GM19397 (cell line): ENCODE measurements at regions not wholly inside any gene's neighbourhood (a gene's known extent, or its start where the extent isn't known, plus 50 kb on each side); places are given as distances from the start of the nearest gene placed in this dataset.
A peak's percentile ranks its signal among the peaks of the same experiment; 100 is the strongest.
"Not testable (repeated sequence)": the region's sequence is repeated elsewhere in the genome, so short reads cannot be mapped to it uniquely, and the experiment has no call there.

Experiments used
- ATAC-seq: cut with Tn5 transposase; IDR thresholded peaks from one replicate; pipeline ENCODE4 v1.9.1; 2021; ENCODE audit warnings: mild to moderate bottlenecking, moderate library complexity; ENCODE audit not compliant: unreplicated experiment

DNA sequence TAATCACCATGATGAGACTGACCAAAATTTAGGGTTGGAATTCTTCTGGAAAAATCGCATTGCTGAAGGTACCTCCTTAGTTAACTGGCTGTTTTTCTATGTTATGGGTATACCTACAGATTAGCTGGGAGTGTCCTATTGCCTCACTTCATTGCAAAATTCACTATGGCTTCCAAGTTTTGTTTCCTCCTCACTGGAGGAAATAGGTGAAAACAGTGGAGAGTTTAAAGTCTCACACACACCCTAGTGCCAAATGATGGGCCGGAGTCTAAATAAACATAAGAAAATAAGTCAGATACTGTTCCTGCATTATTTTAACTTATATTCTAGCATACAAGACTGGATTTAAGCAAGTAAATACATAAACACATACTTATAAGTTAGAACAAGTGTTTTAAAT, 98.2 kb downstream of the AHR start:
- ATAC-seq, result no peak

DNA sequence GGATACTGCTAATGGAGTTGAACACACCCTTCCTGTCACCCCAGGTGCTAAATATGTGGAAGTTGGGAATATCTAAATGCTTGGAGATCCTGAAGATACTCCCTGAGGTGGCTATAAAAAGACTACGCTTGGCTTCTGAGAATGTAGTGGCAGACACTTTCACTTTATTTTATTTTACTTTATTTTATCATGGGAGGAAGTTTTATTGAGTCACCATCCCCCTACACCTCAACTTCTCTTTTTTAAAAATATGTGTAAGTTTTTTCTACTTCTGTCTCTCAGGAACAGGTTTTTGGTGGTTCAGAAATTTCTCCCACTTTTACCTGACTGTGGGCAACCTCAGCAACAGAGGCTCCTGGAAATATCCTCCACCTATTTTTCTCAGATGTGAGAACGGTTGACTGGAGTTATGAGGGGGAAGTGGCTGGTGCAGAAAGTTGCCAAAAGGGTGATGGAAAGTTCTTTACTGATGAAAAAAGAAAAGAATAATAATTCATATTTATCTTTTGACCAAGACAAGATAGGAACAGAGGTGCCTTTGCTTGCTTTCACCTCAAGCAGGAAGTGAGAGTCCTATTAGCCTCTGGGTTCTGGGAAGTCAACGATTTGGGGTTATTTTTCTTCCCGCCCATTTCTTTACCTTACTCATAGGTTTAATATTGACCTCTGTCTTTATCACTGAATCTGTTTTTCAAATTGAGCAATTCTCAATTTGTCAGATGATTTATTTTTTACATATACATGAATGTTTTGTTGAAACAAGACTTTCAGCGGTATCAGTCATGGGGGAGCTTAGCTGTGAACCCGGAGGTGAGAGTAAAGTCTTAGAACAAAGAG, 103.6 kb downstream of the AHR start:
- peak; percentile 63 for ATAC-seq

DNA sequence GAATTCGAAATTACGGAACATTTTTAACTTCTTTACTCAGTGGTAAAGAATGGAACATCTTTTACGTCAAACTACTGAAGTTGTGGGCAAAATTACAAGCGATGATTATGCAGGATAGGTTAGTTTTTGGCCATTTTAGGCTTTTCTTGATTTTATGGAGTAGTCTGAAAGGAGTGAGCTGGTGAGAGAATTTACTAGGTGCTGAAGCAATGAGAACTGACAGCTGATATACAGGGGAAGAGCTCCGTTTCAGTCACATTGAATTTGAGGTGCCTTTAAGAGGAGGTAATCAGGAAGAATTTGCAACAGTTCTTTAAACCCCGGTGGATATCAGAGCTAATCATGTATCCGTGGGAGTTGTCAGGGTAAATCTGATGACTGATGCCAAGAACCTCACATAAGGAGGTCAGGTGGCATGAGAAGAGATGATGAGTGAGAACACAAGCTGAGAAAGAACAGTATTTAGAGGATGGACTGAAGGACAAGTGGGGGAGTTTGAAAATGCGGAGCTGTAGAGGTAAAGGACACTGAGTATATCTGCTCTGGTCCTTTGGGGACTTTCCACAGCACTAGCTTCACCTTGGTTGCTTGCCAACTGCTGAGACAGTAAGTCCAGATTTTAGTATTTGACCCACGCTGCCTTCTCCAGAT, 104.3 kb downstream of the AHR start:
- ATAC-seq, result peak; percentile 69

DNA sequence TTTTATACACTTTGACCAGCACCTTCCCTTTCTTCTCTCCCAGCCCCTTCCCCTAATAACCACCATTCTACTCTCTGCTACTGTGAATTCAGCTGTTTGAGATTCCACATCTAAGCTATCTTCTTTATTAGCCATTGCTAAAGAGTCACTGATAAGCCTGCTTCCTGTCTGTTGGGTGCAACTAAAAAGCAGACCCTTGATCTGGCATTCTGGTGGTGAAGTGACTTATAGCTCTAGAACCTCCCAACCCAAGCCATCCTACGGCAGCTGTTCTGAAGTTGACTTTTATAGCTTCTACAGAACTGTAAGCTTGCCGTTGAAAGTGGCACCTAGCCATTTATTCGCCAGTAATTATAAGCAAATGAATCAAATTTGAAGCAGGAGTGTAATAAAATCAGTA, 105.6 kb downstream of the AHR start:
- ATAC-seq, result no peak

DNA sequence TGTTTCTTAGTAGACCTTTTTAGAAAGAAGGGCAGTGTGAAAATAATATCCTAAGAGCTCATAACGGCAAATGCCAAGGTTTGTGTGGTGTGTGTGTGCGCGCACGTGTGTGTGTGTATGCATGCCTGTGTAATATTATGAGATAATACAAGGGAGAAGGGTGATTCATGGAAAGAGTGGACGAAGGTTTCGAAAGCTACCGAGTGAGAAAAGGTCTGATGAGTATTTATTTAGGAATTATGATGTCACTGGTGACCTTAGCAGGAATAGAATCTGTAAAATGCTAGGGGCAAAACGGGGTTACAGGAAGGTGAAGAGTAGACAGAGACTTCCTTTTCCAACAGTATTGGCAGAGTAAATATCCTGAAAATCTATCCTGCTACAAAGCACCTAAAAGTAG, 107.3 kb downstream of the AHR start:
- ATAC-seq, result no peak

DNA sequence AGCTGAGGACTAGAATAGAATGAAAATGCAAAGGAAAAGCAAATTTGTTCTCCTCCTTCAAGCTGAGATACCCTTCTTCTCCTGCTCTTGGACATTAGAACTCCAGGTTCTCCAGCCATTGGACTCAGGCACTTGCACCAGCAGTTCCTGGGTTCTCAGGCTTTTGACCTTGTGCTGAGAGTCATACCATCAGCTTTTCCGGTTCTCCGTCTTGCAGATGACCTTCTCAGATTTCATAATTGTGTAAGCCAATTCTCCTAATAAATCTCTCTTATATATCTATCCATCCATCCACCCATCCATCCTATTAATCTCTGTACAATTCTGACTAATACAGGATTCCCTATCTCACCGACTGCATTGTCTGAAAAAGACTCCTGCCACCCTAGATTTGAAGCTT, 108.3 kb downstream of the AHR start:
- no peak for ATAC-seq

DNA sequence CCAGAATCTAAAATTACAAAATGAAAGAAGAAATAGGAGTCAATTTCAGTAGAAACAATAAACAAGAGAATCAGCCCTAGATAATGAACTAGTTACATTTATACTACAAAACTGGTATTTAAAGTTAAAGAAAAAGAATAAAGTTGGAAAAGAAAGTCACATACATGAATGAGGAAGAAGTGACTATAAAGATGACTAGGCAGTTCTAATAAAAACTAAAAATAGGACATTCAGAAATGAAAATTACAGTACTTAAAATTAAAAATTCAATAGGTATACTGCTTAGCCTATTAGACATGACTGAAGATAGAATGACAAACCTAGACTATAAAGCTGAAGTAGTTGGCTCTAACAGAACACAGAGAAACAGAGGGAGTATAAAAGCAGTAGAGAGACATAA, 108.8 kb downstream of the AHR start:
- no peak for ATAC-seq

DNA sequence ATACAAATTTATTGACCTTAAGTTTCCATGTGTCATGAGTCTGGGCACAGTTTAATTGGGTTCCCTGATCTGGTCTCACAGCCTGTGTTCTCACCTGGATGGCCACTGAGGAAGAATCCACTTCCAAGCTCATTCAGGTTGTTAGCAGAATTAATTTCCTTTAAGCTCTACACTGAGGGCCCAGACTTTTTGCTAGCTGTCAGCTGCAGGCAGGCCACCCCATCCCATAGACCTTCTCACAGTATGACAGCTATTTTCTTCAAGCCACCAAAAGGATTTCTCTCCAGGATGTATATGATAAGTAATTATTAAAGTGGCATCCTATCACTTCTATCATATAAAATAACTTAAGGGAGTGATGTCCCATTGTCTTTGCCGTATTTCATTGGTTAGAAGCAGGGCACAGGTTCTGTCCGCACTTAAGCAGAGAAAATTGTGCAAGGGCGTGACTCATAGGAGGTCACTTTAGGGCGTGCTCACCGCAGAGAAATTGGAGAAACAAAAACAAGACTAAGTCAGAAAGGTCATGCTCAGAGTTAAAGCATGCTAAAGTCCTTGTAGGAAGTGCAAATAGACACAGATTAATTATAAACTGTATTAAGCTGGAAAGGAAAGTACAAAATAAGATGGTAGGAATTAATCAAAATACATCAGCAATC, 109.9 kb downstream of the AHR start:
- no peak for ATAC-seq

DNA sequence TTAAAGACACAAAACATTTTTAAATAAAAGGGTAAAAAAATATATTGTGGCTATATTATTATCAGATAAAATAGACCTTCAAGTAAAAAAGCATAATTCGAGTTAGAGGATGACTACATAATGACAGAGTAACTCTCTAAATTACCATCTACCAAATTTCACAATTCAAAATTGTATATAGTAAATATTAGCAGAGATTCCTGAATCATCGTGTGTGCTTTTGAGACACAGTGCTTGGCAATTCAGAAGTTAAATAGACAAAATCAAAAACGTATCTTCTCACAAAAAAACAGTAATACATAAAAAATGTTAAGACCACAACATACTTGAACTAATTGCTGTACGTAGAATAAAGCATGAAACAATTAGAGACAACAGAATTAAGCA, 110.4 kb downstream of the AHR start:
- no peak for ATAC-seq

DNA sequence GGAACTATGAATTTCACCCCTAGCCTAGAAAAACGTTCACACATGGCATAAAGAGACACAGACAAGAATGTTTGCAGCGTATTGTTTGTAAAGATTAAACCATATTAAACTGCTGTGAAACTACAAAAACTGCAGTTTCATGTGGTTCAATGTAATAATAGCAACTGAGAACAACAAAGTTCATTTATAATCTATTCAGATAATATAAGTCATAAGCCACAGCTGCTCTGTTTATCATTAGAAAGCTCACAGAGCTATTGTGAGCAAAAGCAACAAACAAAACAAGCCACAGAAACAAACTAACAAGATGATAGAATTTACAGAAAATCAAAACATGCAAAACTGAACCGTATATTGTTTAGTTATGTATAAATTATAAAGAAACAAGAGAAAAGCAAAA, 113.5 kb downstream of the AHR start:
- no peak for ATAC-seq

DNA sequence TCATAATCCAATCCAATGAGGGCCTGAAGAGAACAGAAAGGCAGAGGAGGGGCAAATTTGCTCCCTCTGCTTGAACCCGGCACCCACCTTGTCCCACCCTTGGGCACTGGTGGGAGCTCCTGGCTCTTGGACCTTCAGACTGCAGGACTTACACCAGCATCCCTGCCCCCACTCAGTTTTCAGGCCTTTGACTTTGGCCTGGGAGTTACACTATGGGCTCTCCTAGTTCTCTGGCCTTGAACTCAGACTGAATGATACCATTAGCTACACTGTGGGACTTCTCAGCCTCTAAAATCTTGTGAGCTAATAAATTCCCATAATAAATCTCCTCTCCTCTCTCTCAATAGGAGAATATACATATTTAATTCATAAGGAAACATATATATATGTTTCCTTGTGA, 114.4 kb downstream of the AHR start:
- no peak for ATAC-seq

DNA sequence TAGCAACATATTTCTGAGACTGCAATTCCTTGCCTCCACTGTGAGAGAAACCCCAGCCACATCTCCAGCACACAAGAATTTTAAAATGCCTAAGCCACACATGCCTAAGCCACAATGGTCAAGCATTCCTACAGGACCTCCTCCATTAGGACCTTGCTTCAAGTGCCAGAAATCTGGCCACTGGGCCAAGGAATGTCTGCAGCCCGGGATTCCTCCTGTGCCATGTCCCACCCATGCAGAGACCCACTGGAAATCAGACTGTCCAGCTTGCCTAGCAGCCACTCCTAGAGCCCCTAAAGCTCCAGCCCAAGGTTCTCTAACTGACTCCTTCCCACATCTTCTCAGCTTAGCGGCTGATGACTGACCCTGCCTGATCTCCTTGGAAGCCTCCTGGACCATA, 117.5 kb downstream of the AHR start:
- ATAC-seq, result no peak

DNA sequence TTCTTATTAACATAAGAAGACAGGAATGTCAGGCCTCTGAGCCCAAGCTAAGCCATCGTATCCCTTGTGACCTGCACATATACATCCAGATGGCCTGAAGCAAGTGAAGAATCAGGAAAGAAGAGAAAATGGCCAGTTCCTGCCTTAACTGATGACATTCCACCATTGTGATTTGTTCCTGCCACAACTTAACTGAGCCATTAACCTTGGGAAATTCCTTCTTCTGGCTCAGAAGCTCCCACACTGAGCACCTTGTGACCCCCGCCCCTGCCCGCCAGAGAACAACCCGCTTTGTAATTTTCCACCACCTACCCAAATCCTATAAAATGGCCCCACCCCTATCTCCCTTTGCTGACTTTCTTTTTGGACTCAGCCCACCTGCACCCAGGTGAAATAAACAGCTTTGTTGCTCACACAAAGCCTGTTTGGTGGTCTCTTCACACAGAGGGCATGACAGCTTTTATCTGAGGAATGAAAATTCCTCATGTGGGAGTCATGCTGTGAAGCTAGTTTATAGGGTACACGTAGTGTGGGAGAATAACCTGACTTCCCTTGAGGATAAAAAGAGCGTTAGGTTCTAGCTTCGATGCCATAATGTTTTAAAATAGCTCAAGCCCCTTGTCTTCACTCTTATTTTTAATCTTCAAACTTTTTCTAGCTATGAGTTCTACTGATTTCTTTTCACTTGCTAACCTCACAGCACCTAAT, 122.0 kb downstream of the AHR start:
- not testable (repeated sequence) for ATAC-seq

DNA sequence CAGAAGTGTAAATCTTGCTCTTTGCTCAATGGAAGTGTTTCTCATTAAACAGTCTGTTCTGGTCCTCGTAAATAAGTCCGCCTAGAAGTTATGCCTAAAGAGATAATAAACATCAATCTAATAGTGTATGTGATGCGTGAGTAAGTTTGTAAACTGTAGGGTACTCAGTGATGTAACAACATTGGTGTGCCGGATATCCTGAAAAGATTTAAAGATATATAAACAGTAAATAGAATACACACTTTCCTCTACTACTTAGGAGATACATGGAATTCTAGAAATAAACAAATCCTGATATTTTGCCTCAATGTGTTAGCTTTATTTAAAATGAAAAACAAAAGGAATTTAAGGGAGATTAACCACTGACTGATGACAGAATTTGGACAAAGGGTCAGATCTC, 123.5 kb downstream of the AHR start:
- ATAC-seq, result no peak

DNA sequence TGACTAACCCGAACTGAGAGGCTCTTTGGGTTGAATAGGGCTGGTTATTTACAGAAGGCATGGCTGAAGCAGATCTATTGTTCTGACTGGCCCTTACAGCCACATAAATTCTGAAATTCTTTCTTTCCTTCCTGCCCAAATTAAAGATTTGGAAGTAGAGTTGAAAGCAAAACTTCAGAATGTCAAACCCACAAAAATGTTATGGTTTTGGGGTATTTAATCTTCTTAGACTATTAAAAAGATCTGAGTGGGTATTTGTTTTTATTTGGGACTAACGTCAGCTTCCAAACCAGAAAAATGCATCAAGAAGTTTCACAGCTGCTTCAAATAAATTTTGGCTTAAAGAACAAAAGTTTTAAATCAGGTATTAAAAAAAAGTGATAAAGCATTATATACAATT, 124.5 kb downstream of the AHR start:
- ATAC-seq, result no peak

DNA sequence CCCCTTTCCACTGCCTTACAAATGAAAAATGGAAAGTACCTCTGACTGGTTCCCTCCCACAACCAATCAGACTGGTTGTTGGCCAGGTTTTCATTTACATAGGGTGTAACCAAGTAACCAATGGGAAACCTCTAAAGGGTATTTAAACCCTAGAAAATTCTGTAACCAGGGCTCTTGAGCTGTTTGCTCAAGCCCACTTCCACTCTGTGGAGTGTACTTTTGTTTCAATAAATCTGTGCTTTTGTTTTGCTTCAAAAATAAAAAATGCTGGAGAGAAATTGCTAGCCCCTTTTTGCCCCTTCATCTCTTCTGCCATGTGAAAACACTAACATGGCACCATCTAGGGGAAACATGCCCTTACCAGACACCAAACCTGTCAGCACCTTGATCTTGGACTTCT, 129.5 kb downstream of the AHR start:
- ATAC-seq, result no peak

DNA sequence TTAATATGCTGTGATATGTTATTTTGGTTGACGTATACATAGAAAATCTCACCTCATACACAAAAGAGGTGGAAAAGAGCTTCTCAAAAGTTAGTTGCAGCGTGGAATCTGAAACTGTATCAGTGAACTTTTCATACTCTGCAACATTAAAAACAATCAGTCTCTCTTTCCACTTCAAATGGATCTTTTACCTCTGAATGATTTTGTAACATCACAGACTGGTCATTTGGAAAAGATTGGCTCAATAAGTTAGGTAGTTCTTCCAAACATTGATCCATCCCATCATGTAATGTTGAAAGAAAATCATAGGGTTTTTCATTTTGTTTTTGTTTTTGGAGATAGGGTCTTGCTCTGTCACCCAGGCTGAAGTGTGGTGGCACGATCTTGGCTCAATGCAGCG, 131.1 kb downstream of the AHR start:
- ATAC-seq, result no peak

DNA sequence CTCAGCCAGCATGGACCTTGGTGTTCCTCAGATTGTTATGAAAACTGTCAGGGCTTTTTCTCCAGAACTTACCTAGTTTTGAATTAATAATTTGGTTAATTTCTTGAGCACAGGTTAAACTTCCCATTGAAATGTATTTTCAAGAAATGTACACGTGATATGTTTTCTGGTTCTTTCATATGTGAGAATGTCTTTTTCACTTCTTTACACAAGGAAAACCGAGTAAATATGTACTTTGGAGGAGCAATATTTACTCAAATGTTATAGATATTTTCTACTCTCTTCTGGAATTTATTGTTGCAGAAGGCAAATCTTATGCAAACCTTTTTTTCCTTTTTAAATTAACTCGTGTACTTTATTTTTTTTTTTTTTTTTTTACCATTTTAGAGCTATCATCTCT, 134.3 kb downstream of the AHR start:
- ATAC-seq, result no peak

DNA sequence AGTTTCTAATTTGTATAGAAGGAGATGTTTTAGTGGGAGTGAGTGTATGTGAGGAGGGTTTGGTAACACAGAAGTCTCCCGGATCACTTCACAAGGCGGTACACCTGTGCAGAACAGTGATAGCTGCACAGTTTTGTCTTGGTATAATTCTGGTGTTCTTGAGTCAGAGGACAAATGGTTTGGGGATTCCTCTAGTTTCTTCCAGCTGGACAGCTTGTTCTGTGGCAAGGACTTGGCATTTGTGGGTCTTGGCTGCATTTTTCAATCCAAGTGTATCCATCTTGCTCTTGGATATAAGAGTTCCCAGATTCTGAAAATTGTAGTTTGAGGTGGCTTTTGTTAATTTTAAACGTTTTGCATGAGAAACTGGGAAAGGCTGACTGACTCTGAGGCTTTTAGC, 135.7 kb downstream of the AHR start:
- ATAC-seq, result no peak

DNA sequence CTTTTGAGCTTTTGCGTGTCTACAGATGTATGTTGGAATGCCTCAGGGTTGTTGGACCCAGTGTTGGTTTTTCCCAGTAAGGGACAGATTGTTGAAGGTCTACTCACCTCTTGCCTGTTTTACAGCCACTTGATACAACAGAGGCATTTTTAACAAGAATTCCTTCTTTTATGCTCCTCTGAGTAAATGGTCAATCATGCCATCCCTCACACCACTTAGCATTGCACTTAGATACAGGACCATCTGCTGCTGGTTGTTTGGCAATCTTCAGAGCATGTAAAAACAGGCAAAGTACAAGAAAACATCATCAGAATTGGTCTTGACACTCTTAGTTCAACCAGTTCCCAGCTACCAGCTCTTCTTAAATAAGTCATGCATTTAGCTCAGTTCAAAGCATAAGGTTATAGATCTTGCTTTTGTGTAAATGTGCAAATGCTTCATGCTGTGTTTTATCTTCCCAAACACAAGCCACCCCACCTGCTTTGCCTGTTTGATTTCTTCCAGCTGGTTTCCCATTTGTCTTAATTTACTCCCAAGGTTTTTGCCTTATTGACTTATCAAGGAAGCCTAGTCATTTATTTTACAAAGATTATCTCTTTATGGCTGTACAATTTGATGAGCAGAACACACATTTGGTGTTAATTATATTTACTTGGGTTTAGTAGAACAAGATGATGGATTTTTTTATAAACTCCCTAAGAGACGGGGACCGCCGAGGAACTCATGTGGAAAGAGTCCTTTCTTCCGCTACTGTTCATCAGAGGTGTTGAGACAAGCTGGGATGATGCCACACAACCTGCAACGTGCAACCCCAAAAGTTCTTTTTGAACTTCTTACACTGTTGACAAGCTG, 136.6 kb downstream of the AHR start:
- ATAC-seq, result no peak

DNA sequence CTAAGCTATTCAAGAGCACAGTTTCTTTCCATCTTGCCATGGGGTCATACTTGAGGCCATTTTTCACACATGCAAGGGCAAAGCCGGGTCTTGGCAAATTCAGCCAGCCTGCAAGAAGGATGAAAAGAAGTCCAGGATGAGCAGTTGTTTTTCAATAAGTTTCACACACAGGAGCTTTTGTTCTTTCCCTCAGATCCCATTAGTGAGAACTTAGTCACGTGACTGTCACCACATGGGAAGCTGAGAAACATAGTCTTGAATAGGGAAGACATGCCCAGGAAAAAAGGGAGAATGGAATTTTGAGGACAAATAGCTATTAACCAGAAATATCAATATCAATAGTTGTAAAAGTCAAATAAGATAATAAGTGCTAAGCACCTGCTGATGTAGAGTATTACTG, 137.7 kb downstream of the AHR start:
- ATAC-seq, result no peak
